Body of pancreas (tissue), 4 donors: ENCODE measurements at regions not wholly inside any gene's neighbourhood (a gene's known extent, or its start where the extent isn't known, plus 50 kb on each side); places are given as distances from the start of the nearest gene placed in this dataset.

Experiments
- POLR2A ChIP-seq, 3 donors: fragments of 450-650 bp; IDR thresholded peaks; one replicate each; pipeline ENCODE4 v1.6.1; 2016; ENCODE audit warnings: antibody characterized with exemption in 3 of 3, mild to moderate bottlenecking in 2 of 3
- TF ChIP-seq, protein P1 (sequence below), 7 experiments: fragments of 450-650 bp in 4 of 7; fragments of 200-600 bp in 3 of 7; sonication (generic) in 3 of 7; IDR thresholded peaks; one replicate each; pipeline ENCODE4 v1.5.1; 2016 to 2019; ENCODE audit warnings: antibody characterized with exemption in 7 of 7

- TF ChIP-seq, protein P1, sequence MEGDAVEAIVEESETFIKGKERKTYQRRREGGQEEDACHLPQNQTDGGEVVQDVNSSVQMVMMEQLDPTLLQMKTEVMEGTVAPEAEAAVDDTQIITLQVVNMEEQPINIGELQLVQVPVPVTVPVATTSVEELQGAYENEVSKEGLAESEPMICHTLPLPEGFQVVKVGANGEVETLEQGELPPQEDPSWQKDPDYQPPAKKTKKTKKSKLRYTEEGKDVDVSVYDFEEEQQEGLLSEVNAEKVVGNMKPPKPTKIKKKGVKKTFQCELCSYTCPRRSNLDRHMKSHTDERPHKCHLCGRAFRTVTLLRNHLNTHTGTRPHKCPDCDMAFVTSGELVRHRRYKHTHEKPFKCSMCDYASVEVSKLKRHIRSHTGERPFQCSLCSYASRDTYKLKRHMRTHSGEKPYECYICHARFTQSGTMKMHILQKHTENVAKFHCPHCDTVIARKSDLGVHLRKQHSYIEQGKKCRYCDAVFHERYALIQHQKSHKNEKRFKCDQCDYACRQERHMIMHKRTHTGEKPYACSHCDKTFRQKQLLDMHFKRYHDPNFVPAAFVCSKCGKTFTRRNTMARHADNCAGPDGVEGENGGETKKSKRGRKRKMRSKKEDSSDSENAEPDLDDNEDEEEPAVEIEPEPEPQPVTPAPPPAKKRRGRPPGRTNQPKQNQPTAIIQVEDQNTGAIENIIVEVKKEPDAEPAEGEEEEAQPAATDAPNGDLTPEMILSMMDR (IDR thresholded peaks at IDR 0.05): no peak
- TF ChIP-seq POLR2A (IDR thresholded peaks at IDR 0.05): no peak
Observed at GRCh38 chr1:193680247-193680923, 494.0 kb upstream of the B3GALT2 start.
